Stimulated activated CD8-positive, alpha-beta memory T cell treated with anti-CD3 and anti-CD28 coated beads, Interleukin-15, amount 100 ng/mL, for 1 hour (primary cell): ENCODE measurements at regions not wholly inside any gene's neighbourhood (a gene's known extent, or its start where the extent isn't known, plus 50 kb on each side); places are given as distances from the start of the nearest gene placed in this dataset.

Experiments
- DNase-seq: peaks from one replicate; pipeline ENCODE4 v3.0.0-alpha.2; 2020; ENCODE audit warnings: low read depth

- DNase-seq, result no peak
Measured at GRCh38 chr4:101593666-101594065, 196.9 kb upstream of the BANK1 start.

GRCh38 chr4:101584306-101584705 lies 206.2 kb upstream of the BANK1 start:
- no peak for DNase-seq

- DNase-seq, result no peak
Measured at GRCh38 chr4:101563126-101563525, 215.8 kb upstream of the PPP3CA start.

GRCh38 chr4:101556842-101557241 lies 209.5 kb upstream of the PPP3CA start:
- no peak for DNase-seq

- DNase-seq, result no peak
Measured at GRCh38 chr4:101555341-101555880, 208.1 kb upstream of the PPP3CA start.

- no peak for DNase-seq
Measured at GRCh38 chr4:101540336-101540735, 193.0 kb upstream of the PPP3CA start.

GRCh38 chr4:101528526-101528925 lies 181.2 kb upstream of the PPP3CA start:
- DNase-seq, result no peak

- DNase-seq, result peak; percentile 22
Measured at GRCh38 chr4:101527188-101527587, 179.9 kb upstream of the PPP3CA start.

- DNase-seq, result no peak
Measured at GRCh38 chr4:101515566-101515965, 168.2 kb upstream of the PPP3CA start.

GRCh38 chr4:101515099-101515498 lies 167.8 kb upstream of the PPP3CA start:
- no peak for DNase-seq

- no peak for DNase-seq
Measured at GRCh38 chr4:101512416-101512815, 165.1 kb upstream of the PPP3CA start.

- no peak for DNase-seq
Measured at GRCh38 chr4:101501421-101501820, 154.1 kb upstream of the PPP3CA start.

- DNase-seq, result no peak
Measured at GRCh38 chr4:101500742-101501141, 153.4 kb upstream of the PPP3CA start.

- DNase-seq, result no peak
Measured at GRCh38 chr4:101475246-101475645, 127.9 kb upstream of the PPP3CA start.

- no peak for DNase-seq
Measured at GRCh38 chr4:101471201-101471600, 123.9 kb upstream of the PPP3CA start.

GRCh38 chr4:101464596-101464995 lies 117.3 kb upstream of the PPP3CA start:
- DNase-seq, result no peak

- no peak for DNase-seq
Measured at GRCh38 chr4:101458914-101459313, 111.6 kb upstream of the PPP3CA start.

GRCh38 chr4:101458473-101458872 lies 111.1 kb upstream of the PPP3CA start:
- DNase-seq, result no peak

GRCh38 chr4:101451086-101451485 lies 103.8 kb upstream of the PPP3CA start:
- DNase-seq, result no peak

- DNase-seq, result no peak
Measured at GRCh38 chr4:101441446-101441845, 94.1 kb upstream of the PPP3CA start.

- DNase-seq, result no peak
Measured at GRCh38 chr4:101439926-101440325, 92.6 kb upstream of the PPP3CA start.

- DNase-seq, result no peak
Measured at GRCh38 chr4:101421386-101421785, 74.1 kb upstream of the PPP3CA start.

GRCh38 chr4:101420661-101421060 lies 73.3 kb upstream of the PPP3CA start:
- DNase-seq, result no peak

GRCh38 chr4:101419336-101420135 lies 72.2 kb upstream of the PPP3CA start:
- no peak for DNase-seq
